HCT116 (cell line): ENCODE measurements at regions not wholly inside any gene's neighbourhood (a gene's known extent, or its start where the extent isn't known, plus 50 kb on each side); places are given as distances from the start of the nearest gene placed in this dataset.

Source experiments
- ATAC-seq: fragments of 200-7000 bp; cut with Tn5 transposase; 2 replicates; pipeline ENCODE4 v1.9.1; 2020; ENCODE audit warnings: mild to moderate bottlenecking, moderate library complexity
- BruUV-seq: library from RNA; stranded (reverse); fragments of 400-500 nt; replicated peaks from 2 replicates; lab custom pipeline; 2021; lab: Mats Ljungman, UMichigan
- CTCF ChIA-PET: fragments of 300-600 bp; sonication (Branson Sonifier 250); formaldehyde crosslinking; loops from one replicate; lab custom pipeline; 2021; ENCODE audit warnings: antibody characterized with exemption; lab: Charles Lee
- POLR2A ChIA-PET: fragments of 300-600, 350-600 bp; sonication (Branson Sonifier 250); formaldehyde crosslinking; loops from one replicate; lab custom pipeline; 2021; ENCODE audit warnings: antibody characterized with exemption; lab: Charles Lee
- RAD21 ChIA-PET, 2 experiments: fragments of 300-600 bp; sonication (Branson Sonifier 250); formaldehyde crosslinking; loops; one replicate each; lab custom pipeline; 2023; ENCODE audit warnings: low total read pairs in 2 of 2; ENCODE audit not compliant: uncharacterized antibody in 2 of 2, unreplicated experiment in 2 of 2, low non-redundant PET in 1 of 2; lab: Charles Lee
- DNase-seq: peaks from one replicate; pipeline ENCODE4 v3.0.0-alpha.2; 2010; ENCODE audit warnings: low read depth, low spot score
- H2AFZ ChIP-seq: fragments of 200-600 bp; shearing (Covaris generic), sonication (generic); 2 replicates; pipeline ENCODE4 v1.6.1; 2017; ENCODE audit warnings: low read depth, mixed run types, mixed read lengths, antibody characterized with exemption, low read length; ENCODE audit not compliant: poor library complexity, severe bottlenecking
- H3K27ac ChIP-seq: 2 replicates; pipeline ENCODE4 v1.5.1; 2012; ENCODE audit warnings: low read depth, low read length
- H3K27me3 ChIP-seq: fragments of 200-600 bp; sonication (generic); 2 replicates; pipeline ENCODE4 v1.6.1; 2016; ENCODE audit warnings: mixed run types, low read length, mixed read lengths; ENCODE audit not compliant: insufficient read depth
- H3K36me3 ChIP-seq, 2 experiments: fragments of 200-500 bp in 1 of 2; fragments of 200-600 bp in 1 of 2; sonication (Bioruptor generic) in 1 of 2; sonication (generic) in 1 of 2; 2 replicates each; pipeline versions ENCODE4 v1.5.1 to v1.6.1; 2014 to 2016; ENCODE audit warnings: low read length in 2 of 2, inconsistent platforms in 1 of 2, mixed read lengths in 1 of 2, mixed run types in 1 of 2; ENCODE audit not compliant: insufficient read depth in 2 of 2, control insufficient read depth in 1 of 2
- H3K4me1 ChIP-seq, 2 experiments: fragments of 200-600 bp in 1 of 2; sonication (generic) in 1 of 2; 2 replicates each; pipeline versions ENCODE4 v1.5.1 to v1.6.1; 2012 to 2017; ENCODE audit warnings: low read length in 2 of 2, inconsistent platforms in 1 of 2, mild to moderate bottlenecking in 1 of 2, mixed read lengths in 1 of 2, mixed run types in 1 of 2, moderate library complexity in 1 of 2; ENCODE audit not compliant: insufficient read depth in 2 of 2, control insufficient read depth in 1 of 2
- H3K4me2 ChIP-seq: fragments of 200-600 bp; sonication (generic); 2 replicates; pipeline ENCODE4 v1.6.1; 2017; ENCODE audit warnings: mixed run types, low read length, mixed read lengths
- H3K4me3 ChIP-seq, 2 experiments: fragments of 200-600 bp in 1 of 2; sonication (generic) in 1 of 2; replicated peaks in 1 of 2; 2 replicates each; pipeline ENCODE4 v1.5.1; 2011 to 2016; ENCODE audit warnings: low read length in 2 of 2, control low read depth in 1 of 2, low read depth in 1 of 2, mild to moderate bottlenecking in 1 of 2, mixed read lengths in 1 of 2, mixed run types in 1 of 2
- H3K79me2 ChIP-seq: fragments of 200-600 bp; sonication (generic); 2 replicates; pipeline ENCODE4 v1.6.1; 2017; ENCODE audit warnings: mild to moderate bottlenecking, mixed run types, low read length, moderate library complexity, mixed read lengths; ENCODE audit not compliant: insufficient read depth
- H3K9ac ChIP-seq: fragments of 200-600 bp; sonication (generic); 2 replicates; pipeline ENCODE4 v1.6.1; 2016; ENCODE audit warnings: low read length, mixed read lengths
- H3K9me2 ChIP-seq: fragments of 200-600 bp; sonication (generic), shearing (Covaris generic); 2 replicates; pipeline ENCODE4 v1.6.1; 2017; ENCODE audit warnings: mixed run types, mild to moderate bottlenecking, moderate library complexity; ENCODE audit not compliant: insufficient read depth
- H3K9me3 ChIP-seq, 2 experiments: fragments of 200-500 bp in 1 of 2; fragments of 200-600 bp in 1 of 2; sonication (Bioruptor generic) in 1 of 2; sonication (generic) in 1 of 2; 2 replicates each; pipeline ENCODE4 v1.6.1; 2014 to 2017; ENCODE audit warnings: low read length in 2 of 2, mixed read lengths in 2 of 2, inconsistent platforms in 1 of 2, low read depth in 1 of 2, mild to moderate bottlenecking in 1 of 2, mixed run types in 1 of 2, moderate library complexity in 1 of 2; ENCODE audit not compliant: control insufficient read depth in 1 of 2, insufficient read depth in 1 of 2
- H4K20me1 ChIP-seq: fragments of 200-600 bp; sonication (generic), shearing (Covaris generic); 2 replicates; pipeline ENCODE4 v1.6.1; 2017; ENCODE audit warnings: mixed run types, mild to moderate bottlenecking, moderate library complexity; ENCODE audit not compliant: insufficient read depth
- CBX3 ChIP-seq: IDR thresholded peaks from 2 replicates; pipeline ENCODE4 v1.6.1; 2012; ENCODE audit warnings: low read depth
- CEBPB ChIP-seq: IDR thresholded peaks from 2 replicates; pipeline ENCODE4 v1.6.1; 2012; ENCODE audit warnings: low read depth
- EGR1 ChIP-seq: IDR thresholded peaks from 2 replicates; pipeline ENCODE4 v1.6.1; 2012; ENCODE audit warnings: low read depth
- ZFX ChIP-seq: fragments of 450-650 bp; IDR thresholded peaks from 2 replicates; pipeline ENCODE4 v1.6.1; 2017
- intact Hi-C: fragments of 100-400 bp; cut with micrococcal nuclease; formaldehyde crosslinking; loops from 2 replicates; pipeline ENCODE4 v1.10.0; 2022
- TF ChIP-seq, protein P1 (sequence below), 3 experiments: fragments of 200-600 bp in 1 of 3; sonication (generic) in 1 of 3; IDR thresholded peaks in 2 of 3; conservative IDR thresholded peaks in 1 of 3; 2 replicates each; pipeline ENCODE4 v1.5.1; 2012 to 2017; ENCODE audit warnings: low read depth in 2 of 3, low read length in 2 of 3, antibody characterized with exemption in 1 of 3, borderline replicate concordance in 1 of 3, control low read depth in 1 of 3, mild to moderate bottlenecking in 1 of 3, mixed read lengths in 1 of 3, mixed run types in 1 of 3, moderate library complexity in 1 of 3; ENCODE audit not compliant: insufficient read depth in 1 of 3
- TF ChIP-seq, protein P2 (sequence below): IDR thresholded peaks from 2 replicates; pipeline ENCODE4 v1.6.1; 2012
- TF ChIP-seq, protein P3 (sequence below): IDR thresholded peaks from 2 replicates; pipeline ENCODE4 v1.6.1; 2012; ENCODE audit warnings: low read depth

DNA sequence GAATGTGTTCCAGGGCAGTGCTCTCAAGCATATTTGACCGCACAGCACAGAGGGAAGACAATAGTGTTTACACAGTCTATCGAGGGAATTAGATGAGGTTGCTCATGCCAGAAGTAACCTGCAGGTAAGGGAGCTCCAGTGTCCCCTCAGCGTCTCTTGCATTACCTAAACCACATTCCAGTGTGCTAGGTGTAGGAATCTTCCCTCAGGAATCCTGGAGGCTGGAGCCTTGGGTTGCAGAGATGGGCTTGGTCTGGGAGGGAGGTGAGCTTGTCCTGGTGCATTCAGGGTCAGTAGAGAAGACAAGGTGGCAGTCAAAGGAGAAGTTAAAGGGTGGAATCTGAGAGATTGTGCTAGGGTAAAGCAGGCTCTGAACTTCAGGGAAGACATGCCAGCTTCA is 56.3 kb downstream of the SOX14 start:
- Histone ChIP-seq H3K79me2 (no peaks in the 10 kb centered on the region), H2AFZ (no peak overlapping the region), H3K9ac (no peak overlapping the region), H3K27me3 (peaks cover 15% of the 10 kb centered on the region), H3K36me3 (no peaks in the 10 kb centered on the region), H3K27ac (no peak overlapping the region), H3K4me3 (no peak overlapping the region), H3K4me2 (no peak overlapping the region), H3K9me3 (no peaks in the 10 kb centered on the region), H3K4me1 (no peaks in the 10 kb centered on the region), H3K9me2 (no peaks in the 10 kb centered on the region), H4K20me1 (no peaks in the 10 kb centered on the region)
- TF ChIP-seq CBX3 (no peak), CEBPB (no peak), EGR1 (no peak), ZFX (no peak)
- TF ChIP-seq, protein P1, sequence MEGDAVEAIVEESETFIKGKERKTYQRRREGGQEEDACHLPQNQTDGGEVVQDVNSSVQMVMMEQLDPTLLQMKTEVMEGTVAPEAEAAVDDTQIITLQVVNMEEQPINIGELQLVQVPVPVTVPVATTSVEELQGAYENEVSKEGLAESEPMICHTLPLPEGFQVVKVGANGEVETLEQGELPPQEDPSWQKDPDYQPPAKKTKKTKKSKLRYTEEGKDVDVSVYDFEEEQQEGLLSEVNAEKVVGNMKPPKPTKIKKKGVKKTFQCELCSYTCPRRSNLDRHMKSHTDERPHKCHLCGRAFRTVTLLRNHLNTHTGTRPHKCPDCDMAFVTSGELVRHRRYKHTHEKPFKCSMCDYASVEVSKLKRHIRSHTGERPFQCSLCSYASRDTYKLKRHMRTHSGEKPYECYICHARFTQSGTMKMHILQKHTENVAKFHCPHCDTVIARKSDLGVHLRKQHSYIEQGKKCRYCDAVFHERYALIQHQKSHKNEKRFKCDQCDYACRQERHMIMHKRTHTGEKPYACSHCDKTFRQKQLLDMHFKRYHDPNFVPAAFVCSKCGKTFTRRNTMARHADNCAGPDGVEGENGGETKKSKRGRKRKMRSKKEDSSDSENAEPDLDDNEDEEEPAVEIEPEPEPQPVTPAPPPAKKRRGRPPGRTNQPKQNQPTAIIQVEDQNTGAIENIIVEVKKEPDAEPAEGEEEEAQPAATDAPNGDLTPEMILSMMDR (IDR thresholded peaks at IDR 0.05 in 2 of 3, conservative IDR thresholded peaks at IDR 0.05 in 1 of 3; ENCODE audit: borderline replicate concordance in 1 of 3, insufficient read depth in 1 of 3, low read depth in 2 of 3, low read length in 2 of 3) = no peak
- TF ChIP-seq, protein P2, sequence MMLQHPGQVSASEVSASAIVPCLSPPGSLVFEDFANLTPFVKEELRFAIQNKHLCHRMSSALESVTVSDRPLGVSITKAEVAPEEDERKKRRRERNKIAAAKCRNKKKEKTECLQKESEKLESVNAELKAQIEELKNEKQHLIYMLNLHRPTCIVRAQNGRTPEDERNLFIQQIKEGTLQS = no peak
- TF ChIP-seq, protein P3, sequence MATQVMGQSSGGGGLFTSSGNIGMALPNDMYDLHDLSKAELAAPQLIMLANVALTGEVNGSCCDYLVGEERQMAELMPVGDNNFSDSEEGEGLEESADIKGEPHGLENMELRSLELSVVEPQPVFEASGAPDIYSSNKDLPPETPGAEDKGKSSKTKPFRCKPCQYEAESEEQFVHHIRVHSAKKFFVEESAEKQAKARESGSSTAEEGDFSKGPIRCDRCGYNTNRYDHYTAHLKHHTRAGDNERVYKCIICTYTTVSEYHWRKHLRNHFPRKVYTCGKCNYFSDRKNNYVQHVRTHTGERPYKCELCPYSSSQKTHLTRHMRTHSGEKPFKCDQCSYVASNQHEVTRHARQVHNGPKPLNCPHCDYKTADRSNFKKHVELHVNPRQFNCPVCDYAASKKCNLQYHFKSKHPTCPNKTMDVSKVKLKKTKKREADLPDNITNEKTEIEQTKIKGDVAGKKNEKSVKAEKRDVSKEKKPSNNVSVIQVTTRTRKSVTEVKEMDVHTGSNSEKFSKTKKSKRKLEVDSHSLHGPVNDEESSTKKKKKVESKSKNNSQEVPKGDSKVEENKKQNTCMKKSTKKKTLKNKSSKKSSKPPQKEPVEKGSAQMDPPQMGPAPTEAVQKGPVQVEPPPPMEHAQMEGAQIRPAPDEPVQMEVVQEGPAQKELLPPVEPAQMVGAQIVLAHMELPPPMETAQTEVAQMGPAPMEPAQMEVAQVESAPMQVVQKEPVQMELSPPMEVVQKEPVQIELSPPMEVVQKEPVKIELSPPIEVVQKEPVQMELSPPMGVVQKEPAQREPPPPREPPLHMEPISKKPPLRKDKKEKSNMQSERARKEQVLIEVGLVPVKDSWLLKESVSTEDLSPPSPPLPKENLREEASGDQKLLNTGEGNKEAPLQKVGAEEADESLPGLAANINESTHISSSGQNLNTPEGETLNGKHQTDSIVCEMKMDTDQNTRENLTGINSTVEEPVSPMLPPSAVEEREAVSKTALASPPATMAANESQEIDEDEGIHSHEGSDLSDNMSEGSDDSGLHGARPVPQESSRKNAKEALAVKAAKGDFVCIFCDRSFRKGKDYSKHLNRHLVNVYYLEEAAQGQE = no peak
- ChIA-PET POLR2A (no interaction called here), CTCF (no interaction called here), RAD21 (no interaction called here)
- BruUV-seq = no TSS peak
- DNase-seq (no peak), ATAC-seq (no peak)
- intact Hi-C loops = no loop called here
